Naive thymus-derived CD4-positive, alpha-beta T cell (primary cell): ENCODE measurements at regions not wholly inside any gene's neighbourhood (a gene's known extent, or its start where the extent isn't known, plus 50 kb on each side); places are given as distances from the start of the nearest gene placed in this dataset.

ENCODE experiments used
- ATAC-seq: fragments of 150-1000 bp; cut with Tn5 transposase; 2 replicates; pipeline ENCODE4 v1.10.0; 2021; ENCODE audit warnings: mild to moderate bottlenecking, moderate library complexity
- CTCF ChIA-PET: fragments of 350-600 bp; sonication (Branson Sonifier 250); formaldehyde crosslinking; loops from one replicate; lab custom pipeline; 2021; ENCODE audit warnings: antibody characterized with exemption; lab: Charles Lee
- POLR2A ChIA-PET: fragments of 350-600 bp; sonication (Branson Sonifier 250); formaldehyde crosslinking; loops from one replicate; lab custom pipeline; 2021; ENCODE audit warnings: antibody characterized with exemption, inconsistent platforms; lab: Charles Lee
- DNase-seq, 9 donors: peaks; one replicate each; pipeline versions ENCODE4 v3.0.0 to v3.0.0-alpha.2; 2020 to 2022; ENCODE audit warnings: mixed read lengths in 1 of 9
- H3K27ac ChIP-seq: one replicate; pipeline ENCODE4 v1.7.0; 2013; ENCODE audit warnings: mild to moderate bottlenecking, low read depth, low read length, moderate library complexity
- H3K27me3 ChIP-seq, 2 donors: one replicate each; pipeline ENCODE4 v1.7.0; 2013; ENCODE audit warnings: low read length in 2 of 2, mild to moderate bottlenecking in 2 of 2, moderate library complexity in 2 of 2; ENCODE audit not compliant: control insufficient read depth in 2 of 2, insufficient read depth in 2 of 2
- H3K36me3 ChIP-seq, 3 experiments: 1 replicate in 2 of 3; 2 replicates in 1 of 3; pipeline ENCODE4 v1.7.0; 2013; ENCODE audit warnings: low read length in 3 of 3, mild to moderate bottlenecking in 3 of 3, moderate library complexity in 1 of 3; ENCODE audit not compliant: insufficient read depth in 3 of 3, control insufficient read depth in 2 of 3
- H3K4me1 ChIP-seq, 2 donors: one replicate each; pipeline ENCODE4 v1.7.0; 2013; ENCODE audit warnings: low read length in 2 of 2, mild to moderate bottlenecking in 2 of 2, moderate library complexity in 1 of 2; ENCODE audit not compliant: control insufficient read depth in 2 of 2, insufficient read depth in 2 of 2
- H3K4me3 ChIP-seq: 2 replicates; pipeline ENCODE4 v1.7.0; 2013; ENCODE audit warnings: mild to moderate bottlenecking, low read length
- H3K9me3 ChIP-seq, 3 experiments: 1 replicate in 2 of 3; 2 replicates in 1 of 3; pipeline ENCODE4 v1.7.0; 2013; ENCODE audit warnings: low read length in 3 of 3; ENCODE audit not compliant: control insufficient read depth in 2 of 3
- H3K27ac Mint-ChIP-seq, 9 donors: one replicate each; pipeline ENCODE4 v1.8.0; 2020 to 2022; ENCODE audit warnings: mixed read lengths in 9 of 9, mild to moderate bottlenecking in 8 of 9, moderate library complexity in 5 of 9, inconsistent platforms in 2 of 9
- H3K27me3 Mint-ChIP-seq, 5 donors: one replicate each; pipeline ENCODE4 v1.8.0; 2021 to 2022; ENCODE audit warnings: mixed read lengths in 5 of 5, mild to moderate bottlenecking in 1 of 5
- H3K36me3 Mint-ChIP-seq, 5 donors: one replicate each; pipeline ENCODE4 v1.8.0; 2020 to 2022; ENCODE audit warnings: mixed read lengths in 5 of 5, mild to moderate bottlenecking in 3 of 5, inconsistent platforms in 1 of 5
- H3K4me1 Mint-ChIP-seq, 7 donors: one replicate each; pipeline ENCODE4 v1.8.0; 2020 to 2022; ENCODE audit warnings: mixed read lengths in 7 of 7, mild to moderate bottlenecking in 3 of 7, inconsistent platforms in 1 of 7
- H3K4me3 Mint-ChIP-seq, 10 donors: one replicate each; pipeline ENCODE4 v1.8.0; 2020 to 2022; ENCODE audit warnings: mild to moderate bottlenecking in 10 of 10, mixed read lengths in 10 of 10, moderate library complexity in 6 of 10, inconsistent platforms in 2 of 10
- H3K9me3 Mint-ChIP-seq, 11 donors: one replicate each; pipeline ENCODE4 v1.8.0; 2020 to 2022; ENCODE audit warnings: mixed read lengths in 11 of 11, mild to moderate bottlenecking in 4 of 11, inconsistent platforms in 1 of 11, moderate library complexity in 1 of 11
- intact Hi-C, 2 donors: fragments of 100-400 bp; cut with micrococcal nuclease; formaldehyde crosslinking; loops; one replicate each; pipeline ENCODE4 v1.15.1; 2023

DNA sequence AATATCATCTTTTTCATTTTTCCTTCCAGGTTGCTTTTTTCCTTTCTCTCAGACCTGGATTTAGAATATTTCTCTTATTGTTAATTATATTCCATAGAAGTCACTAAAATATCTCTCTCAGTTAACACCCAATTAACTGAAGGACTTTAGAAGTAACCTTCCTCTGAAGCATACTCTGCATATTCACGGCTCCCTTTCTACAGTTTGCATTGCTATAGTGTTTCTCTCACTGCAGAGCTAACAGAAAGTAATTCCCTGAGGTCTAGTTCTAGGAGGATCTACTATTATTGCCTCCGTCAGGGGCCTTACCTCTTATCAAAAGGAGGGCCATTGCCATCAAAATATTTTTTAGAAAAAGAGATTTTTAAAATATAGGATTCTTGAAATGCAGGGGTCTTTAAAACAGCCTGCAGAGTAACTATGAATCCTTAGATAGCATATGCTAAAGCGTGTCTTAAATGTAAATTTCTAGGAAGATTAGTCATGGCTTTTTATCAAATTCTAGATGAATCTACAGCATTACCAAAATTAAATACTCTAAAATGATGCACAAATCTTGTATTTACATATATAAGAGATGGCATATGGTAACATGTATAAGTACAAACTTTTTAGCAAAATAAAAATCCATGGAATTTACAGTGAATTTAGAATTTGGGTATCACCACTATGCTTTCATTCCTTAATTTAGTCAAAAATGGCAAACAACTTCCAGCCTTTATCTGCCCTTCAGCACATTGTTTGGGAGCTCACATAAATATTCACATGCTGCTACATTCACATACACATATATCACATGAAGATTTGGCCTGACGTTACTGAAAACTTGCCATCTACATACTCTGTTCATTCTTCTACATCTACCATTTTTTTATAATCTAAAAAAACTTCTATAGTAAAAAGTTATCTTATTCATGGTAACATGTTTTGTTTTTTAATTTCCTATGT lies 696.8 kb downstream of the OTOL1 start:
- ChIA-PET CTCF (no interaction called here), POLR2A (no interaction called here)
- H3K27ac Mint-ChIP-seq = no peak overlapping the region
- no peaks in the 10 kb centered on the region for H3K4me1 Mint-ChIP-seq
- Histone ChIP-seq H3K4me3 (no peak overlapping the region), H3K9me3 (peaks cover 0 to 3% (median 0%) of the 10 kb centered on the region in 3 experiments), H3K36me3 (no peaks in the 10 kb centered on the region), H3K27ac (no peak overlapping the region), H3K4me1 (no peaks in the 10 kb centered on the region), H3K27me3 (no peaks in the 10 kb centered on the region)
- no peaks in the 10 kb centered on the region for H3K27me3 Mint-ChIP-seq
- ATAC-seq = no peak
- intact Hi-C loops = no loop called here
- no peak overlapping the region for H3K4me3 Mint-ChIP-seq
- H3K9me3 Mint-ChIP-seq = peaks cover 0 to 23% (median 6%) of the 10 kb centered on the region in 11 donors
- no peak for DNase-seq
- no peaks in the 10 kb centered on the region for H3K36me3 Mint-ChIP-seq

DNA sequence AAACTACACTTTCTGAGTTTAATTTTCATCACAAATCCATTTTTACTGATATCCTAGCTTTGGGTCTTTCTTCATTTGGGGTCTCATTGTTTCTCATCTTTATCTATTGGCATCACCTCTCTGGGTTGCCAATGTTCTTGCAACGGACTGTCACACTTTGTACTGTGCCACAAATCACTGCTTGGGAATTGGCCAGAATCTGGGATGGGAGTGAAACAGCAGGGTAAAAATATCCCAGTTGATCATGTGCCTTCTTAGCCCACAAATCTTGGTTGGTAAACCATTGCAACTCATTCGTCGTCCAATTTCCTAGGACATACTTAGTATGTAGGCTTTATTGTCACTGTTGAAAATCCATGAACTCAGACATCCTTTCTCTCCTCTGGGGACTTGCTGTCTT lies 698.5 kb downstream of the OTOL1 start:
- no peak overlapping the region for H3K27ac Mint-ChIP-seq
- H3K36me3 Mint-ChIP-seq = no peaks in the 10 kb centered on the region

DNA sequence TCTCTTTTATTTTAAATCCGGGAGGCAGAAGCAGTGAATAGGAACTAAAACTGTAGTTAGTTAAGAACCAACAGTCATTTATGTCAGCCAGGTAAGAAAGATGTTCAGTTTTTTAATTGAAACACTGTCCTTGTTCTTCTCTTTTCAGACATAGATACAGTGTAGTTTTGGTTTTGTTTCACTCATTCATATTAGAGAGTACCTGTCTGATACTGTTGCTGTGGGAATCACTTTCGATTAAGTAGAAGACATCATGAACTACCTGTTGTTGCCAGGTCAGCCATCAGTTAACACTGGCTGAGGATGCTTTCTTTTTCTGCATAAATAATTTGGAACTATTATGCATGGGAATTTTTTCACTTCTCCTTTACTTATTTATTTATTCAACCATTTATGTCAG lies 700.4 kb downstream of the OTOL1 start:
- CTCF ChIA-PET = no interaction called here
- Mint-ChIP-seq H3K9me3 (peaks cover 0 to 20% (median 0%) of the 10 kb centered on the region in 11 donors), H3K4me3 (no peak overlapping the region), H3K27ac (no peak overlapping the region), H3K36me3 (no peaks in the 10 kb centered on the region), H3K4me1 (no peaks in the 10 kb centered on the region), H3K27me3 (no peaks in the 10 kb centered on the region)
- Histone ChIP-seq H3K4me3 (no peak overlapping the region), H3K4me1 (no peaks in the 10 kb centered on the region), H3K27me3 (no peaks in the 10 kb centered on the region), H3K27ac (no peak overlapping the region), H3K9me3 (peaks cover 0 to 3% (median 0%) of the 10 kb centered on the region in 3 experiments), H3K36me3 (no peaks in the 10 kb centered on the region)
- POLR2A ChIA-PET = no interaction called here
- DNase-seq (no peak), ATAC-seq (no peak)
- intact Hi-C loops = no loop called here

More for the DNA sequence above, 698.5 kb downstream of the OTOL1 start:
- no peaks in the 10 kb centered on the region for H3K27me3 ChIP-seq
- intact Hi-C loops = no loop called here
- Mint-ChIP-seq H3K27me3 (no peaks in the 10 kb centered on the region), H3K4me1 (no peaks in the 10 kb centered on the region), H3K4me3 (no peak overlapping the region), H3K9me3 (peaks cover 0 to 13% (median 4%) of the 10 kb centered on the region in 11 donors)
- no peaks in the 10 kb centered on the region for H3K4me1 ChIP-seq
- POLR2A ChIA-PET = no interaction called here
- H3K9me3 ChIP-seq = peaks cover 0 to 3% (median 0%) of the 10 kb centered on the region in 3 experiments
- H3K27ac ChIP-seq = no peak overlapping the region
- CTCF ChIA-PET = no interaction called here
- no peaks in the 10 kb centered on the region for H3K36me3 ChIP-seq
- H3K4me3 ChIP-seq = no peak overlapping the region
- DNase-seq (no peak), ATAC-seq (no peak)

DNA sequence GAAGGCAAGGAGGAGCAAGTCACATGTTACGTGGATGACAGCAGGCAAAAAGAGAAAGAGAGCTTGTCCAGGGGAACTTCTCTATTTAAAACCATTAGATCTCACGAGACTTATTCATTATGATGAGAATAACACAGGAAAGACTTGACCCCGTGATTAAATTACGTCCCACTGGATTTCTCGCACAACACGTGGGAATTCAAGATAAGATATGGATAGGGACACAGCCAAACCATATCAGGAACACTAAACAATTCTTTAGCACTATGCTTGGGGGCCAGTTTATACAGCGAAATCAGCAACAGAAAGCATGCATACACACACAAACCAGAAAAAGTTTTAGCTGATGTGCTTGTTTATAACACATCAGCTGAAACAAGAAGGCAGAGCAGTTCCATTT lies 704.2 kb downstream of the OTOL1 start:
- Mint-ChIP-seq H3K27me3 (no peaks in the 10 kb centered on the region), H3K36me3 (no peaks in the 10 kb centered on the region), H3K27ac (no peak overlapping the region), H3K9me3 (peaks cover 0 to 13% (median 0%) of the 10 kb centered on the region in 11 donors), H3K4me3 (no peak overlapping the region), H3K4me1 (no peaks in the 10 kb centered on the region)
- POLR2A ChIA-PET = no interaction called here
- no peak overlapping the region for H3K4me3 ChIP-seq
- H3K36me3 ChIP-seq = no peaks in the 10 kb centered on the region
- no peak for ATAC-seq
- intact Hi-C loops = no loop called here
- H3K27me3 ChIP-seq = no peaks in the 10 kb centered on the region
- H3K9me3 ChIP-seq = no peaks in the 10 kb centered on the region
- CTCF ChIA-PET = no interaction called here
- DNase-seq = no peak
- no peaks in the 10 kb centered on the region for H3K4me1 ChIP-seq
- H3K27ac ChIP-seq = no peak overlapping the region

DNA sequence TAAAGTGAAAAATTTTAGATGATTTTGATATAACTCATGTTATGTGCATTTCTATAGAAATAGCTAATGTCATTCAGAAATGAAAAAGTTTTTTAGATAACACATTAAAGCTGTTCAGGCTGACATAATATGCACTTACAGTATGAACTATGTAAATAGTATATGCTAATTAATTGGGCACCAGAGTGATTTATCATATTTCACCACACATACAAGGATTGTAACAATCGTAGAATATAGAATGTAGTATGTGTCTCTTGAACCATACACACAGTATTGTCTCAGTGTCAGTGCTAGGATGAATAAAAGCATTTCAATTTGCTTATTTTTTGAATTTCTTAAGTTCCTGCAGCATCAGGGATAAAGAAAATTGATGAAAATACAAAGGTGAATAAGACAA lies 710.0 kb downstream of the OTOL1 start:
- H3K4me3 Mint-ChIP-seq = no peak overlapping the region
- no peak overlapping the region for H3K27ac ChIP-seq
- ChIA-PET CTCF (no interaction called here), POLR2A (no interaction called here)
- intact Hi-C loops = no loop called here
- no peaks in the 10 kb centered on the region for H3K27me3 Mint-ChIP-seq
- no peaks in the 10 kb centered on the region for H3K4me1 Mint-ChIP-seq
- ATAC-seq (no peak), DNase-seq (no peak)
- peaks cover 0 to 2% (median 0%) of the 10 kb centered on the region in 11 donors for H3K9me3 Mint-ChIP-seq
- H3K36me3 Mint-ChIP-seq = no peaks in the 10 kb centered on the region
- no peak overlapping the region for H3K4me3 ChIP-seq
- no peaks in the 10 kb centered on the region for H3K4me1 ChIP-seq
- H3K9me3 ChIP-seq = no peaks in the 10 kb centered on the region
- H3K27ac Mint-ChIP-seq = no peak overlapping the region
- H3K36me3 ChIP-seq = no peaks in the 10 kb centered on the region
- no peaks in the 10 kb centered on the region for H3K27me3 ChIP-seq

DNA sequence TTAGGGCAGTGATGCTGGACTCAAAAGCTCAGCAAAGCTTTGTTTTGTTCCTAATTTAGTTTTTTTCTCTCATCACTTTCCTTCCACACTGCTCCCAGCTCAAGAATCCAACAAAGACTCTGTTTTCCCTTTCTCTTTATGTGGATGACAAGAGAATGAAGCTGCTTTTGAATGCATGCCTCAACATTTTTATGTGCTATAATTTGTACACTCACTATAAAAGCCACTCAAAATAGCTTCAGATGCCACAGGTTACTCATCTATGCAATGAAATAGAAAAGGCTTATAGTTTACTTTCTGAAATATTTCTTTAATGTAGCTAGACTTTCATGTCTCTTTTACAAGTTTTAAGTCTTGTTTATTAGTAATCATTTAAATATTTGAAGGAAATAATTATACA lies 714.9 kb downstream of the OTOL1 start:
- Histone ChIP-seq H3K27me3 (no peaks in the 10 kb centered on the region), H3K27ac (no peak overlapping the region), H3K36me3 (no peaks in the 10 kb centered on the region), H3K4me3 (no peak overlapping the region), H3K4me1 (no peaks in the 10 kb centered on the region), H3K9me3 (no peaks in the 10 kb centered on the region)
- intact Hi-C loops = no loop called here
- DNase-seq (no peak), ATAC-seq (no peak)
- Mint-ChIP-seq H3K36me3 (no peaks in the 10 kb centered on the region), H3K9me3 (peaks cover 0 to 3% (median 0%) of the 10 kb centered on the region in 11 donors), H3K27ac (no peak overlapping the region), H3K4me3 (no peak overlapping the region), H3K4me1 (no peaks in the 10 kb centered on the region), H3K27me3 (no peaks in the 10 kb centered on the region)
- ChIA-PET CTCF (no interaction called here), POLR2A (no interaction called here)

DNA sequence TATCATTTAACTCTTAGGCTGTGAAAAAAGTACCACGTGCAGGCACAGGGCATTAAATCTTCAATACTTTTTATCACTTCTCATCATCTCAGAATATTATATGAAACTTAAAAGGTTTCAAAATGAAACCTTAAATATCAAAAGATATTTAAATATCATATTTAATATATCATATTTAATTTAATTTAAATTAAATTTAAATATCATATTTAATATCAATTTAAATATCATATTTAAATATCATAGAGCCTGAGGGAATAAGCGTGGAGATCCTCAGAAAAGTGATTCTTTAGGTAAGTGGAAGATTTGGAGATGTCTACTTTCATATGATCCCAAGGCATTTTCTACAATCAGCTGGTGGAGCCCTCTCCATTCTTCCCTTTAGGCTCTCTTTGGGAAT lies 716.6 kb downstream of the OTOL1 start:
- no peak overlapping the region for H3K4me3 Mint-ChIP-seq
- intact Hi-C loops = no loop called here
- no peak for ATAC-seq
- peaks cover 0 to 7% (median 0%) of the 10 kb centered on the region in 11 donors for H3K9me3 Mint-ChIP-seq
- Histone ChIP-seq H3K4me3 (no peak overlapping the region), H3K9me3 (no peaks in the 10 kb centered on the region), H3K27ac (no peak overlapping the region), H3K27me3 (no peaks in the 10 kb centered on the region), H3K36me3 (no peaks in the 10 kb centered on the region), H3K4me1 (no peaks in the 10 kb centered on the region)
- H3K4me1 Mint-ChIP-seq = no peaks in the 10 kb centered on the region
- ChIA-PET POLR2A (no interaction called here), CTCF (no interaction called here)
- H3K36me3 Mint-ChIP-seq = no peaks in the 10 kb centered on the region
- no peak overlapping the region for H3K27ac Mint-ChIP-seq
- no peaks in the 10 kb centered on the region for H3K27me3 Mint-ChIP-seq
- no peak for DNase-seq
